Stimulated activated CD4-positive, alpha-beta T cell treated with anti-CD3 and anti-CD28 coated beads, Interleukin-15, amount 100 ng/mL, for 1 hour (primary cell): ENCODE measurements at regions not wholly inside any gene's neighbourhood (a gene's known extent, or its start where the extent isn't known, plus 50 kb on each side); places are given as distances from the start of the nearest gene placed in this dataset.

ENCODE experiments used
- DNase-seq, 2 donors: peaks; one replicate each; pipeline ENCODE4 v3.0.0-alpha.2; 2020; ENCODE audit warnings: low read depth in 1 of 2, low spot score in 1 of 2

GRCh38 chr9:1201262-1201661 lies 151.1 kb downstream of the DMRT2 start:
- DNase-seq, result no peak

- DNase-seq, result no peak
These were observed 151.7 kb downstream of the DMRT2 start for GRCh38 chr9:1201901-1202300.

- DNase-seq, result no peak
These were observed 152.5 kb downstream of the DMRT2 start for GRCh38 chr9:1202512-1203280.

- DNase-seq, result no peak
These were observed 157.5 kb downstream of the DMRT2 start for GRCh38 chr9:1207686-1208085.

GRCh38 chr9:1208157-1208556 lies 158.0 kb downstream of the DMRT2 start:
- DNase-seq, result no peak

GRCh38 chr9:1210954-1211353 lies 160.8 kb downstream of the DMRT2 start:
- DNase-seq, result no peak

GRCh38 chr9:1216532-1216931 lies 166.4 kb downstream of the DMRT2 start:
- no peak for DNase-seq

- DNase-seq, result no peak
These were observed 166.9 kb downstream of the DMRT2 start for GRCh38 chr9:1217076-1217475.

- DNase-seq, result no peak
These were observed 169.1 kb downstream of the DMRT2 start for GRCh38 chr9:1219284-1219683.

- DNase-seq, result no peak
These were observed 171.1 kb downstream of the DMRT2 start for GRCh38 chr9:1221298-1221697.

- no peak for DNase-seq
These were observed 172.4 kb downstream of the DMRT2 start for GRCh38 chr9:1222511-1222910.

GRCh38 chr9:1231998-1232919 lies 182.1 kb downstream of the DMRT2 start:
- DNase-seq, result no peak

GRCh38 chr9:1233568-1233967 lies 183.4 kb downstream of the DMRT2 start:
- DNase-seq, result no peak

GRCh38 chr9:1235650-1236049 lies 185.5 kb downstream of the DMRT2 start:
- DNase-seq, result no peak

GRCh38 chr9:1236061-1236460 lies 185.9 kb downstream of the DMRT2 start:
- no peak for DNase-seq

- no peak for DNase-seq
These were observed 188.2 kb downstream of the DMRT2 start for GRCh38 chr9:1238407-1238806.

GRCh38 chr9:1248743-1249142 lies 198.6 kb downstream of the DMRT2 start:
- no peak for DNase-seq

- no peak for DNase-seq
These were observed 203.2 kb downstream of the DMRT2 start for GRCh38 chr9:1253064-1253979.

GRCh38 chr9:1254071-1254470 lies 203.9 kb downstream of the DMRT2 start:
- DNase-seq, result no peak

GRCh38 chr9:1256178-1256577 lies 206.0 kb downstream of the DMRT2 start:
- no peak for DNase-seq

- no peak for DNase-seq
These were observed 211.1 kb downstream of the DMRT2 start for GRCh38 chr9:1261266-1261665.
